ENCODE measurements at regions not wholly inside any gene's neighbourhood (a gene's known extent, or its start where the extent isn't known, plus 50 kb on each side); places are given as distances from the start of the nearest gene placed in this dataset.
"Not testable (repeated sequence)": the region's sequence is repeated elsewhere in the genome, so short reads cannot be mapped to it uniquely, and the experiment has no call there.

DNA sequence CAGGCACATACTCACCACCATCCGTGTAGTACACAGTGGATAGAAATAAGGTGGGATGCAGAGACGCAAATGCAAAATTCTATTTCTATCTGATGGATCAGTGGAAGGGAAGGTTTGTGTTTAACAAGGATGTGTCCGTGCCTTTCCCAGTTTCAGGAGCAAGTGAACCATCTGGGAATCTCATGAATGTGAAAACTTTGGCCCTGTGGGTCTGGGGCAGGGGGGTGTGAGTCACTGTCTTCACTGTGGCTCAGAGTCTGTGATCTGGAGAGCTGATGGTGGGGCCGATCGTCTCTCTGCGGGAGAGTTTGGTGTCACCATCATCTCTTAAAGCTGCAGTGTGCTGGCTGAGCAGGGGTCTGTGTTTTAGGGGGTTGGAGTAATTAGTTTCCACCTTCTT is 179.3 kb upstream of the STS start:
- FAIRE-seq: no peak
- H3K9me3 ChIP-seq (ENCODE audit: control insufficient read depth in 2 of 2, insufficient read depth in 1 of 2, low read depth in 1 of 2, low read length in 1 of 2): no peaks in the 10 kb centered on the region

DNA sequence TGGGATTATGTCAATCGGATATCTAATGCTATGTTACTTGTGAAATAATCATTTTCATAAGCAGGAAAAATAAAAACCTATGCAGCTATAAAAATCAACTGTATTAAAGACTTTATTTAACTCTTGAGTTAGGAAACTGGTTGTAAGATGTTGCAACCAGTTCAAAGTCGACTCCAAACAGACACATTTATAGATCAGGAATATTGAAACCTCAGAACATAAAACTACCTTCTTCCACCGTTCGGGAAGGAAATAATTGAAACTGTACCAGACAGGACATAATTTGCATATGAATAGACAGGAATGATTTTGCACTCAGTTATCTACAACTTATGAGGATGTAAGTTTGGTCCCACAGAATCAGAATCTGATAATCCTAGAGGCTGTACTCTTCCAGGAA is 181.8 kb upstream of the STS start:
- peak; percentile 18 to 48 for DNase-seq
- no peaks in the 10 kb centered on the region for H3K4me1 ChIP-seq (ENCODE audit: control insufficient read depth in 3 of 3, insufficient read depth in 2 of 3, low read depth in 1 of 3, low read length in 2 of 3)
- H3K27me3 ChIP-seq (ENCODE audit: control insufficient read depth in 3 of 3, insufficient read depth in 3 of 3, low read length in 3 of 3): no peaks in the 10 kb centered on the region
- H3K27ac ChIP-seq (ENCODE audit: low read depth in 1 of 3, low read length in 2 of 3): no peak overlapping the region
- WGBS, 3 donors: 16 to 61% (median 35%) methylated on average over 4 of the region's 4 CpGs
- no peak overlapping the region for H3K4me3 ChIP-seq (ENCODE audit: low read depth in 1 of 3, low read length in 3 of 3)
- no peaks in the 10 kb centered on the region for H3K9me3 ChIP-seq (ENCODE audit: control insufficient read depth in 2 of 2, insufficient read depth in 1 of 2, low read depth in 1 of 2, low read length in 1 of 2)
- no peaks in the 10 kb centered on the region for H3K36me3 ChIP-seq (ENCODE audit: control insufficient read depth in 3 of 3, insufficient read depth in 2 of 3, low read depth in 1 of 3, low read length in 3 of 3)
- FAIRE-seq: no peak

More for the DNA sequence above, 179.3 kb upstream of the STS start:
- 86 to 94% (median 89%) methylated on average over 6 of the region's 6 CpGs for WGBS, 3 donors
- Histone ChIP-seq H3K27ac (ENCODE audit: low read depth in 1 of 3, low read length in 2 of 3) (no peak overlapping the region), H3K4me1 (ENCODE audit: control insufficient read depth in 3 of 3, insufficient read depth in 2 of 3, low read depth in 1 of 3, low read length in 2 of 3) (no peaks in the 10 kb centered on the region), H3K36me3 (ENCODE audit: control insufficient read depth in 3 of 3, insufficient read depth in 2 of 3, low read depth in 1 of 3, low read length in 3 of 3) (no peaks in the 10 kb centered on the region), H3K27me3 (ENCODE audit: control insufficient read depth in 3 of 3, insufficient read depth in 3 of 3, low read length in 3 of 3) (no peaks in the 10 kb centered on the region), H3K4me3 (ENCODE audit: low read depth in 1 of 3, low read length in 3 of 3) (no peak overlapping the region)
- no peak for DNase-seq

DNA sequence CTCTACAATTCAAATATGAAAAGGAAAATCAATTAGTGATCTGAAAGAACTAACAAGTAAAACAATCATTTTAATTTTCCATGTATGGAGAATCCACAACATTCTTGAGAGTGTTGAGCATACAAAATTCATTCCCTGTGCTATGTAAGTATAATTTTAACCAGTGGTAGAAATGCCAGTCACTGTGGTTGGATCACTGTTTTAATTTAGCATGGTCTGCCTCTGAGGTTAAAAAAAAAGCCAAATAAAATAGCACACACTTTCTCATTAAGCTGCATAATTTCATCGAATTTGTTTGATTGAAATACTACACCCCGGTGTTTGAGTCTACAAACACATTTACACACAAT is 185.5 kb upstream of the STS start:
- peaks cover 0 to 3% (median 0%) of the 10 kb centered on the region in 3 donors for H3K4me1 ChIP-seq (ENCODE audit: control insufficient read depth in 3 of 3, insufficient read depth in 2 of 3, low read depth in 1 of 3, low read length in 2 of 3)
- no peaks in the 10 kb centered on the region for H3K36me3 ChIP-seq (ENCODE audit: control insufficient read depth in 3 of 3, insufficient read depth in 2 of 3, low read depth in 1 of 3, low read length in 3 of 3)
- H3K27ac ChIP-seq (ENCODE audit: low read depth in 1 of 3, low read length in 2 of 3): no peak overlapping the region
- DNase-seq (no peak), FAIRE-seq (no peak)
- no peak overlapping the region for H3K4me3 ChIP-seq (ENCODE audit: low read depth in 1 of 3, low read length in 3 of 3)
- H3K9me3 ChIP-seq (ENCODE audit: control insufficient read depth in 2 of 2, insufficient read depth in 1 of 2, low read depth in 1 of 2, low read length in 1 of 2): peaks cover 0 to 8% of the 10 kb centered on the region in 2 donors
- no peaks in the 10 kb centered on the region for H3K27me3 ChIP-seq (ENCODE audit: control insufficient read depth in 3 of 3, insufficient read depth in 3 of 3, low read length in 3 of 3)
- 88 to 96% (median 88%) methylated on average over 2 of the region's 2 CpGs for WGBS, 3 donors

DNA sequence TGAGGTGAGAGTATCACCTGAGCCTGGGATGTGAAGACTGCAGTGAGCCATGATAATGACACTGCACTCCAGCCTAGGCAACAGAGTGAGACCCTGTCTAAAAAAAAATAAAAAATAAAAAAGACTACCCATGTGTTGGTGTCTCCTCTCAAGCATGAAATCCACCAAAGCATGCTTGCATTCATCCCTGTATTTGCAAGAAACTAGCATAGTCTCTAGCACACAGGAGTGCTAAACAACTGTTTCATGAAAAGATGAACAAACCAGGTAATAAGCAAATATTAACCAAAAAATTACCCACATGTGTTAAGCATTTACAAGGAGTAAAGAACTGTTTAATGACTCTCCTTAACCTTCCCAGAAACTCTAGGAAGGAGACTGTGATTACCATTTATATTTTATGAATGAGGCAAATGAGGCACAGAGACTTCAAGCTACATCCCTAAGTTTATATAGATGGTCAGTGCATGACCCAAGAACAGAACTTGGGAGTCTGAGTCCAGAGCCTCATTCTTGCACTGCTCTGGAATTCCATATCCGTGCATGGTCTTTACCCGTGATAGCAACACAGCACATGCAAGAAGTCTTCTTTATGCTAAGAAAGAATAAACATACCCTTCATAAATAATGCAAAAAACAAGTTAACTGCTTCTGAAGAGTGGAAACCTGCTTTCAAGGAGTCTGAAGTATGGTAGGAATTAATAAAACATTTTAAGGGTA is 186.1 kb upstream of the STS start:
- WGBS, 3 donors: 89 to 91% (median 91%) methylated on average over 2 of the region's 2 CpGs
- Histone ChIP-seq H3K9me3 (ENCODE audit: control insufficient read depth in 2 of 2, insufficient read depth in 1 of 2, low read depth in 1 of 2, low read length in 1 of 2) (peaks cover 0 to 9% of the 10 kb centered on the region in 2 donors), H3K27ac (ENCODE audit: low read depth in 1 of 3, low read length in 2 of 3) (no peak overlapping the region), H3K27me3 (ENCODE audit: control insufficient read depth in 3 of 3, insufficient read depth in 3 of 3, low read length in 3 of 3) (no peaks in the 10 kb centered on the region), H3K4me3 (ENCODE audit: low read depth in 1 of 3, low read length in 3 of 3) (no peak overlapping the region), H3K4me1 (ENCODE audit: control insufficient read depth in 3 of 3, insufficient read depth in 2 of 3, low read depth in 1 of 3, low read length in 2 of 3) (peaks cover 0 to 3% (median 0%) of the 10 kb centered on the region in 3 donors), H3K36me3 (ENCODE audit: control insufficient read depth in 3 of 3, insufficient read depth in 2 of 3, low read depth in 1 of 3, low read length in 3 of 3) (no peaks in the 10 kb centered on the region)
- no peak for DNase-seq
- FAIRE-seq: no peak

DNA sequence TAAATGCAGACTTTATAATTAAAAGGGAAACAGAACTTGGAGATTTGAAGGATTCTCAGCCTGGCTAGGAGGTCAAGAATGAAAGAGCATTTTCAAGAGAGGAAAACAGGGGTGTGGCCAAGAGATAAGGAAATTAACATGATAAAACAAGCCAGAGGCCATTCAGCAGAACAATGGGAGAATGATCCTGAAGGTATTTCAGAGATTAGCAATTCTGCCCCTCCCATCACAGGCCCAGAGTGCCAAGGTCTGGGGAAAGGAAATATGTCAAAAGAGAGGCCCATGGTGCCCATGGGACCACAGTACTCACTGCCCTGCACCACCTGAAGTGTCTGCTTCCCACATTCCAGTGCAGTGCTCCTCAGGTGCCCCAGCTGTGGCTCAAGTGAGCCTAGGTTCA is 188.5 kb upstream of the STS start:
- no peak overlapping the region for H3K4me3 ChIP-seq (ENCODE audit: low read depth in 1 of 3, low read length in 3 of 3)
- DNase-seq (peak in 1 of 2 donors; percentile 7), FAIRE-seq (no peak)
- no peak overlapping the region for H3K27ac ChIP-seq (ENCODE audit: low read depth in 1 of 3, low read length in 2 of 3)
- H3K27me3 ChIP-seq (ENCODE audit: control insufficient read depth in 3 of 3, insufficient read depth in 3 of 3, low read length in 3 of 3): no peaks in the 10 kb centered on the region
- H3K36me3 ChIP-seq (ENCODE audit: control insufficient read depth in 3 of 3, insufficient read depth in 2 of 3, low read depth in 1 of 3, low read length in 3 of 3): no peaks in the 10 kb centered on the region
- H3K4me1 ChIP-seq (ENCODE audit: control insufficient read depth in 3 of 3, insufficient read depth in 2 of 3, low read depth in 1 of 3, low read length in 2 of 3): peaks cover 0 to 3% (median 0%) of the 10 kb centered on the region in 3 donors
- H3K9me3 ChIP-seq (ENCODE audit: control insufficient read depth in 2 of 2, insufficient read depth in 1 of 2, low read depth in 1 of 2, low read length in 1 of 2): peaks cover 0 to 9% of the 10 kb centered on the region in 2 donors

DNA sequence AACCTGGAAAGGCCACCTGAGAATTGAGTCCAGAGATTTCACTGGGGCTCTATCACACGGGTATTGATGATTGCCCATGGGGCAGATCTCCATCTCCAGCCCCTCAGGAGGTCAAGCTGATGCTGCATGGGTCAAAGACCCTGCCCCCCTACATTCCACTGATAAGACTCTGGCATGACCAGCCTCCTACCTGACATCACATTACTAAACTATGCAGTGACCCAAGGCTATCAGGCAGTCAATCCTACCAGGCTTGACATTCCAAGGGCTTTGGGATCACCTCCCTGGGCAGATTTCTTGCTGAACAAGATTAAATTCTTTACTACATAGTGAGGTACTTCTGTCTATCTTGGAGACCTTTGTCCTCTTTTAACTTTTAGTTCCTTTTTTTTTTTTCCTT is 192.7 kb upstream of the STS start:
- Histone ChIP-seq H3K4me3 (ENCODE audit: low read depth in 1 of 3, low read length in 3 of 3) (no peak overlapping the region), H3K27ac (ENCODE audit: low read depth in 1 of 3, low read length in 2 of 3) (no peak overlapping the region), H3K9me3 (ENCODE audit: control insufficient read depth in 2 of 2, insufficient read depth in 1 of 2, low read depth in 1 of 2, low read length in 1 of 2) (peaks cover 0 to 9% of the 10 kb centered on the region in 2 donors), H3K27me3 (ENCODE audit: control insufficient read depth in 3 of 3, insufficient read depth in 3 of 3, low read length in 3 of 3) (no peaks in the 10 kb centered on the region), H3K4me1 (ENCODE audit: control insufficient read depth in 3 of 3, insufficient read depth in 2 of 3, low read depth in 1 of 3, low read length in 2 of 3) (peaks cover 0 to 3% (median 0%) of the 10 kb centered on the region in 3 donors), H3K36me3 (ENCODE audit: control insufficient read depth in 3 of 3, insufficient read depth in 2 of 3, low read depth in 1 of 3, low read length in 3 of 3) (no peaks in the 10 kb centered on the region)
- DNase-seq (peak in 1 of 2 donors; percentile 21), FAIRE-seq (no peak)
- WGBS, 3 donors: 22 to 73% (median 38%) methylated on average over 1 of the region's 1 CpG

DNA sequence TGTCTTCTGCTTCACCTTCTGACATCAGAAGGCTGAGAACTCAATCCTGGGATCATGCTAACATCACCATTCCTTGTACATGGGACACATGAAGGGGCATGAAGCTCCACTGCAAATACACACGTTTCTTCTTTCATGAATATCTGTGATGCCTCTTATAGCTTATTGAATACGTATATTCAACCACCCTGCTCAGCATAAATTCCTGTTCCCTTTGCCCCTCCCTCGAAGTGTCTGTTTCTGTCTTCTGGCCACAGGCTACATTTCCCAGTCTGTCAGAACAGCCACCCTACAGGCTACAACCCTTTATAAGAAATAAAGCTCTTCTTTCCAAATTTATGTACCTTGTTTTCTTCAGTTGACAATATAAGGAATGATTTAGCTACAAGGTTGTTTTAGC is 201.3 kb upstream of the STS start:
- H3K36me3 ChIP-seq (ENCODE audit: control insufficient read depth in 3 of 3, insufficient read depth in 2 of 3, low read depth in 1 of 3, low read length in 3 of 3): no peaks in the 10 kb centered on the region
- DNase-seq (no peak), FAIRE-seq (no peak)
- no peak overlapping the region for H3K4me3 ChIP-seq (ENCODE audit: low read depth in 1 of 3, low read length in 3 of 3)
- H3K27me3 ChIP-seq (ENCODE audit: control insufficient read depth in 3 of 3, insufficient read depth in 3 of 3, low read length in 3 of 3): no peaks in the 10 kb centered on the region
- no peaks in the 10 kb centered on the region for H3K4me1 ChIP-seq (ENCODE audit: control insufficient read depth in 3 of 3, insufficient read depth in 2 of 3, low read depth in 1 of 3, low read length in 2 of 3)
- 75 to 90% (median 84%) methylated on average over 3 of the region's 3 CpGs for WGBS, 3 donors
- H3K27ac ChIP-seq (ENCODE audit: low read depth in 1 of 3, low read length in 2 of 3): no peak overlapping the region
- H3K9me3 ChIP-seq (ENCODE audit: control insufficient read depth in 2 of 2, insufficient read depth in 1 of 2, low read depth in 1 of 2, low read length in 1 of 2): no peaks in the 10 kb centered on the region

DNA sequence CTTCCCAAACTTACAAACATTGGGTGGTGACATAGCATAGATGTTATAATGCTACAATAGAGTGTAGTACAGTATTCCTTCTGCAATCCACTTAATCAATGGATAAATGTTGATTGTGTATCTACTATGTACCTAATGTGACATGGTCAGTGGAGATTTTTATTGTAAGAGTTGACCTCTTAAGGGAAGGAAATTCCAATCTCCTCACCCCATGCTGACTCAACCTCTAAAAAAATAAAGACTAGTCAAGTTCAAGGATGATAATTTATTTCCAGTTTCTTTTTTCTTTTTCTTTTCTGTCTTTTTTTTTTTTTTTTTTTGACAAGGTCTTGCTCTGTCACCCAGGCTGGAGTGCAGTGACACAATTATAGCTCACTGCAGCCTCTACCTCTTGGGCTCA is 206.5 kb upstream of the STS start:
- no peak overlapping the region for H3K4me3 ChIP-seq (ENCODE audit: low read depth in 1 of 3, low read length in 3 of 3)
- DNase-seq (no peak), FAIRE-seq (no peak)
- H3K4me1 ChIP-seq (ENCODE audit: control insufficient read depth in 3 of 3, insufficient read depth in 2 of 3, low read depth in 1 of 3, low read length in 2 of 3): no peaks in the 10 kb centered on the region
- H3K27ac ChIP-seq (ENCODE audit: low read depth in 1 of 3, low read length in 2 of 3): no peak overlapping the region
- H3K36me3 ChIP-seq (ENCODE audit: control insufficient read depth in 3 of 3, insufficient read depth in 2 of 3, low read depth in 1 of 3, low read length in 3 of 3): no peaks in the 10 kb centered on the region
- H3K27me3 ChIP-seq (ENCODE audit: control insufficient read depth in 3 of 3, insufficient read depth in 3 of 3, low read length in 3 of 3): no peaks in the 10 kb centered on the region
- no peaks in the 10 kb centered on the region for H3K9me3 ChIP-seq (ENCODE audit: control insufficient read depth in 2 of 2, insufficient read depth in 1 of 2, low read depth in 1 of 2, low read length in 1 of 2)

DNA sequence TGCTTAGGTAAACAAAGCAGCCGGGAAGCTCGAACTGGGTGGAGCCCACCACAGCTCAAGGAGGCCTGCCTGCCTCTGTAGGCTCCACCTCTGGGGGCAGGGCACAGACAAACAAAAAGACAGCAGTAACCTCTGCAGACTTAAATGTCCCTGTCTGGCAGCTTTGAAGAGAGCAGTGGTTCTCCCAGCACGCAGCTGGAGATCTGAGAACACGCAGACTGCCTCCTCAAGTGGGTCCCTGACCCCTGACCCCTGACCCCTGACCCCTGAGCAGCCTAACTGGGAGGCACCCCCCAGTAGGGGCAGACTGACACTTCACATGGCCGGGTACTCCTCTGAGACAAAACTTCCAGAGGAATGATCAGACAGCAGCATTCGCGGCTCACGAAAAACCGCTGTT is 214.6 kb upstream of the STS start:
- H3K4me1 ChIP-seq (ENCODE audit: control insufficient read depth in 3 of 3, insufficient read depth in 2 of 3, low read depth in 1 of 3, low read length in 2 of 3); H3K4me3 ChIP-seq (ENCODE audit: low read depth in 1 of 3, low read length in 3 of 3); H3K27ac ChIP-seq (ENCODE audit: low read depth in 1 of 3, low read length in 2 of 3); H3K9me3 ChIP-seq (ENCODE audit: control insufficient read depth in 2 of 2, insufficient read depth in 1 of 2, low read depth in 1 of 2, low read length in 1 of 2); H3K27me3 ChIP-seq (ENCODE audit: control insufficient read depth in 3 of 3, insufficient read depth in 3 of 3, low read length in 3 of 3); FAIRE-seq; H3K36me3 ChIP-seq (ENCODE audit: control insufficient read depth in 3 of 3, insufficient read depth in 2 of 3, low read depth in 1 of 3, low read length in 3 of 3); DNase-seq: not testable (repeated sequence)
- 89 to 96% (median 90%) methylated on average over 7 of the region's 9 CpGs for WGBS, 3 donors

Data from small intestine (tissue), 7 donors.